K562 (cell line): ENCODE measurements at regions not wholly inside any gene's neighbourhood (a gene's known extent, or its start where the extent isn't known, plus 50 kb on each side); places are given as distances from the start of the nearest gene placed in this dataset.

Experiments used
- ATAC-seq: fragments of 200-7000 bp; cut with Tn5 transposase; 3 replicates; pipeline ENCODE4 v1.9.1; 2020; ENCODE audit warnings: moderate library complexity
- BruUV-seq: library from RNA; stranded (reverse); fragments of 400-500 nt; replicated peaks from 2 replicates; lab custom pipeline; 2021; lab: Mats Ljungman, UMichigan
- CTCF ChIA-PET: fragments of 300-600 bp; formaldehyde crosslinking; extraction: SDS; loops from one replicate; lab custom pipeline; 2021; ENCODE audit warnings: low intra/inter-chr PET ratio; lab: Yijun Ruan, JAX
- POLR2A ChIA-PET: fragments of 300-600, 350-650 bp; sonication (Branson Sonifier 250); formaldehyde crosslinking; extraction: SDS; loops from one replicate; lab custom pipeline; 2021; ENCODE audit warnings: antibody characterized with exemption, inconsistent platforms; lab: Yijun Ruan, JAX
- DNase-seq, 4 experiments: peaks; one replicate each; pipeline versions ENCODE4 v3.0.0 to v3.0.0-alpha.2; 2011 to 2018; ENCODE audit warnings: low spot score in 3 of 4, mixed read lengths in 3 of 4; ENCODE audit errors: extremely low read depth in 1 of 4
- FAIRE-seq: peaks from 2 replicates; lab custom pipeline; 2011; peaks lifted over from hg19 to GRCh38; lab: Jason Lieb, UNC
- H2AFZ ChIP-seq: 2 replicates; pipeline ENCODE4 v1.6.0; 2011; ENCODE audit warnings: low read depth, low read length, control low read depth, inconsistent platforms
- H3K27ac ChIP-seq: fragments of 200-600 bp; 3 replicates; pipeline ENCODE4 v1.8.0; 2011; ENCODE audit warnings: low read depth, mild to moderate bottlenecking, control low read depth, inconsistent platforms, low read length, moderate library complexity, mixed read lengths; ENCODE audit errors: extremely low read depth
- H3K27me3 ChIP-seq, 2 experiments: fragments of 300-600 bp in 1 of 2; 2 replicates in 1 of 2; 3 replicates in 1 of 2; pipeline versions ENCODE4 v1.6.0 to v1.8.0; 2011; ENCODE audit warnings: inconsistent platforms in 2 of 2, low read length in 2 of 2, mild to moderate bottlenecking in 1 of 2, mixed read lengths in 1 of 2, moderate library complexity in 1 of 2; ENCODE audit not compliant: control insufficient read depth in 2 of 2, insufficient read depth in 2 of 2
- H3K36me3 ChIP-seq: fragments of 300-600 bp; 3 replicates; pipeline ENCODE4 v1.8.0; 2011; ENCODE audit warnings: mild to moderate bottlenecking, low read length, inconsistent platforms; ENCODE audit not compliant: control insufficient read depth, insufficient read depth
- H3K4me1 ChIP-seq, 2 experiments: fragments of 200-600 bp in 1 of 2; replicated peaks in 1 of 2; 2 replicates in 1 of 2; 3 replicates in 1 of 2; pipeline versions ENCODE4 v1.5.1 to v1.8.0; 2011; ENCODE audit warnings: inconsistent platforms in 2 of 2, low read length in 2 of 2, mild to moderate bottlenecking in 1 of 2, mixed read lengths in 1 of 2, moderate library complexity in 1 of 2; ENCODE audit not compliant: control insufficient read depth in 2 of 2, insufficient read depth in 2 of 2
- H3K4me2 ChIP-seq: 2 replicates; pipeline ENCODE4 v1.6.1; 2011; ENCODE audit warnings: low read length, control low read depth, inconsistent platforms, mixed read lengths; ENCODE audit not compliant: insufficient read depth
- H3K4me3 ChIP-seq: fragments of 200-600 bp; sonication (generic), shearing (Covaris generic); 2 replicates; pipeline ENCODE4 v1.5.1; 2016; ENCODE audit warnings: control low read depth, inconsistent platforms
- H3K79me2 ChIP-seq: fragments of 200-600 bp; 3 replicates; pipeline ENCODE4 v1.8.0; 2011; ENCODE audit warnings: low read length, inconsistent platforms; ENCODE audit not compliant: control insufficient read depth, insufficient read depth
- H3K9ac ChIP-seq, 2 experiments: 2 replicates each; pipeline versions ENCODE4 v1.6.0 to v1.6.1; 2011; ENCODE audit warnings: low read depth in 2 of 2, low read length in 2 of 2, control low read depth in 1 of 2, inconsistent platforms in 1 of 2, mild to moderate bottlenecking in 1 of 2, mixed read lengths in 1 of 2; ENCODE audit not compliant: insufficient read depth in 1 of 2
- H3K9me1 ChIP-seq: one replicate; pipeline ENCODE4 v1.6.0; 2011; ENCODE audit warnings: inconsistent platforms, mild to moderate bottlenecking, low read length, moderate library complexity; ENCODE audit not compliant: control insufficient read depth, insufficient read depth
- H3K9me3 ChIP-seq: replicated peaks from 2 replicates; pipeline ENCODE4 v1.5.1; 2011; ENCODE audit warnings: low read depth, low read length, inconsistent platforms; ENCODE audit not compliant: control insufficient read depth, insufficient read depth
- H4K20me1 ChIP-seq: replicated peaks from 2 replicates; pipeline ENCODE4 v1.6.1; 2011; ENCODE audit warnings: low read length, inconsistent platforms, mixed read lengths; ENCODE audit not compliant: control insufficient read depth, insufficient read depth
- ESRRB ChIP-seq: fragments of 250-450 bp; sonication (Bioruptor Pico); IDR thresholded peaks from 2 replicates; pipeline ENCODE4 v1.5.0; 2020; ENCODE audit warnings: mild to moderate bottlenecking, moderate library complexity, borderline replicate concordance
- HNRNPLL ChIP-seq: fragments of 200-400 bp; formaldehyde crosslinking; IDR thresholded peaks from 2 replicates; pipeline ENCODE4 v1.6.1; 2017; ENCODE audit warnings: low read length, low read depth, mild to moderate bottlenecking; ENCODE audit not compliant: poor library complexity, severe bottlenecking
- IRF2 ChIP-seq: sonication (generic); formaldehyde crosslinking; IDR thresholded peaks from 2 replicates; pipeline ENCODE4 v1.8.1; 2022; ENCODE audit warnings: mild to moderate bottlenecking, missing genetic modification reagents
- TBL1XR1 ChIP-seq, 2 experiments: IDR thresholded peaks; 2 replicates each; pipeline ENCODE4 v1.6.1; 2012; ENCODE audit warnings: improper control_type of control experiment in 2 of 2, low read length in 2 of 2, mild to moderate bottlenecking in 1 of 2
- TCF7L2 ChIP-seq: fragments of 150-350 bp; IDR thresholded peaks from 2 replicates; pipeline ENCODE4 v1.6.1; 2016; ENCODE audit warnings: low read depth, mild to moderate bottlenecking, low read length, moderate library complexity
- TSC22D4 ChIP-seq: fragments of 450-650 bp; IDR thresholded peaks from 2 replicates; pipeline ENCODE4 v1.6.1; 2016; ENCODE audit warnings: missing genetic modification characterization, missing biosample characterization, control low read depth
- U2AF2 ChIP-seq: fragments of 200-400 bp; formaldehyde crosslinking; optimal IDR thresholded peaks from 2 replicates; pipeline ENCODE3; 2017; ENCODE audit warnings: low read depth, mild to moderate bottlenecking, low read length
- ZBTB33 ChIP-seq: sonication (generic); formaldehyde crosslinking; IDR thresholded peaks from 2 replicates; pipeline ENCODE4 v1.8.1; 2023; ENCODE audit warnings: mild to moderate bottlenecking, missing genetic modification reagents
- ZBTB9 ChIP-seq: fragments of 450-650 bp; formaldehyde crosslinking; IDR thresholded peaks from 2 replicates; pipeline ENCODE4 v1.4.0; 2020; ENCODE audit warnings: mild to moderate bottlenecking, moderate library complexity
- ZNF589 ChIP-seq: fragments of 200-800 bp; sonication (Bioruptor generic); IDR thresholded peaks from 2 replicates; pipeline ENCODE4 v1.6.1; 2016; ENCODE audit warnings: low read depth, missing genetic modification characterization, missing compliant biosample characterization
- ZNF780A ChIP-seq: fragments of 250-450 bp; sonication (Bioruptor Pico); IDR thresholded peaks from 2 replicates; pipeline ENCODE4 v1.5.0; 2021; ENCODE audit warnings: mild to moderate bottlenecking
- WGBS: fragments of 100-300 bp; shearing (Covaris generic); methylation state at CpG from one replicate; pipeline ENCODE4 v1.1.6; 2016; ENCODE audit warnings: low coverage, mixed read lengths; ENCODE audit not compliant: insufficient coverage; ENCODE audit errors: missing lambda C conversion rate; 5-methylcytosine and 5-hydroxymethylcytosine counted together
- in situ Hi-C: fragments of 300-500 bp; cut with MboI; formaldehyde crosslinking; loops from 4 replicates; pipeline ENCODE4 v1.15.0; 2018; ENCODE audit warnings: inconsistent platforms, mixed read lengths
- intact Hi-C: fragments of 100-400 bp; cut with micrococcal nuclease; formaldehyde crosslinking; loops from 2 replicates; pipeline ENCODE4 v1.14.2; 2022

GRCh38 chr10:121276046-121276445 is 322.2 kb downstream of the FGFR2 start (continued):
- TF ChIP-seq ZBTB33 (CRISPR knock-in tag) (no peak), IRF2 (CRISPR knock-in tag) (no peak)

- Histone ChIP-seq H3K27me3 (peaks cover 0 to 7% of the 10 kb centered on the region in 2 experiments; a peak in 2 of 5 replicates), H2AFZ (no peak overlapping the region), H3K9me1 (no peaks in the 10 kb centered on the region), H3K9me3 (no peaks in the 10 kb centered on the region), H3K4me2 (no peak overlapping the region), H3K4me1 (no peaks in the 10 kb centered on the region), H3K4me3 (no peak overlapping the region), H4K20me1 (no peaks in the 10 kb centered on the region), H3K79me2 (no peaks in the 10 kb centered on the region), H3K36me3 (no peaks in the 10 kb centered on the region), H3K9ac (no peak overlapping the region), H3K27ac (no peak overlapping the region)
- intact Hi-C loops, result no loop called here
- ChIA-PET POLR2A (no interaction called here), CTCF (no interaction called here)
- FAIRE-seq, result no peak
- WGBS, result 0% methylated on average over 4 of the region's 4 CpGs
- in situ Hi-C loops, result no loop called here
- no TSS peak for BruUV-seq
- ATAC-seq, result no peak
- DNase-seq, result no peak
- TF ChIP-seq ESRRB (no peak), HNRNPLL (no peak), U2AF2 (no peak), ZNF780A (CRISPR knock-in tag) (no peak), TSC22D4 (no peak), ZNF589 (CRISPR knock-in tag) (no peak), TBL1XR1 (IDR thresholded peaks at IDR 0.05; ENCODE audit: low read length in 2 of 2) (no peak), ZBTB9 (CRISPR knock-in tag) (no peak), TCF7L2 (no peak)
Measured at GRCh38 chr10:121276822-121277221, 321.4 kb downstream of the FGFR2 start.
